H9 (cell line): ENCODE measurements at regions not wholly inside any gene's neighbourhood (a gene's known extent, or its start where the extent isn't known, plus 50 kb on each side); places are given as distances from the start of the nearest gene placed in this dataset.

Source experiments
- DNase-seq: peaks from one replicate; pipeline ENCODE4 v3.0.0-alpha.2; 2017
- H2AFZ ChIP-seq: one replicate; pipeline ENCODE4 v1.6.1; 2013; ENCODE audit warnings: mild to moderate bottlenecking, low read length, control low read depth, moderate library complexity
- H2AK5ac ChIP-seq: 2 replicates; pipeline ENCODE4 v1.6.1; 2013; ENCODE audit warnings: low read length, control low read depth, mixed read lengths; ENCODE audit not compliant: insufficient read length
- H2BK120ac ChIP-seq: one replicate; pipeline ENCODE4 v1.6.1; 2013; ENCODE audit warnings: low read depth, mild to moderate bottlenecking, low read length, control low read depth, inconsistent platforms; ENCODE audit not compliant: poor library complexity, severe bottlenecking
- H2BK12ac ChIP-seq: 2 replicates; pipeline ENCODE4 v1.6.1; 2013; ENCODE audit warnings: low read length, control low read depth, mixed read lengths, low read depth; ENCODE audit not compliant: insufficient read length
- H2BK15ac ChIP-seq: 2 replicates; pipeline ENCODE4 v1.6.1; 2013; ENCODE audit warnings: low read depth, low read length, control low read depth
- H2BK20ac ChIP-seq: one replicate; pipeline ENCODE4 v1.6.1; 2013; ENCODE audit warnings: low read depth, mild to moderate bottlenecking, low read length, control low read depth, inconsistent platforms; ENCODE audit not compliant: poor library complexity, severe bottlenecking
- H2BK5ac ChIP-seq: 2 replicates; pipeline ENCODE4 v1.6.1; 2013; ENCODE audit warnings: low read length, control low read depth, mixed read lengths; ENCODE audit not compliant: insufficient read length
- H3K14ac ChIP-seq: 2 replicates; pipeline ENCODE4 v1.6.1; 2013; ENCODE audit warnings: low read length, control low read depth; ENCODE audit not compliant: insufficient read depth
- H3K18ac ChIP-seq: 2 replicates; pipeline ENCODE4 v1.6.1; 2013; ENCODE audit warnings: low read depth, mild to moderate bottlenecking, mixed read lengths, low read length, control low read depth; ENCODE audit not compliant: insufficient read length
- H3K23ac ChIP-seq: 2 replicates; pipeline ENCODE4 v1.6.1; 2013; ENCODE audit warnings: low read length, control low read depth, mixed read lengths, low read depth; ENCODE audit not compliant: insufficient read length
- H3K23me2 ChIP-seq: 2 replicates; pipeline ENCODE4 v1.6.1; 2013; ENCODE audit warnings: low read depth, mild to moderate bottlenecking, mixed read lengths, low read length, control low read depth; ENCODE audit not compliant: insufficient read length, poor library complexity, severe bottlenecking
- H3K27ac ChIP-seq: 2 replicates; pipeline ENCODE4 v1.5.1; 2013; ENCODE audit warnings: low read length, control low read depth, mixed read lengths, low read depth; ENCODE audit not compliant: insufficient read length
- H3K27me3 ChIP-seq: 2 replicates; pipeline ENCODE4 v1.6.1; 2013; ENCODE audit warnings: low read length, control low read depth, inconsistent platforms; ENCODE audit not compliant: insufficient read depth
- H3K4ac ChIP-seq: 2 replicates; pipeline ENCODE4 v1.6.1; 2013; ENCODE audit warnings: low read depth, mild to moderate bottlenecking, control low read depth, inconsistent platforms, low read length, moderate library complexity
- H3K4me1 ChIP-seq: 2 replicates; pipeline ENCODE4 v1.6.1; 2013; ENCODE audit warnings: low read length, control low read depth, inconsistent platforms; ENCODE audit not compliant: insufficient read depth
- H3K4me2 ChIP-seq: 2 replicates; pipeline ENCODE4 v1.6.1; 2013; ENCODE audit warnings: low read length, control low read depth, mixed read lengths; ENCODE audit not compliant: insufficient read length, insufficient read depth
- H3K56ac ChIP-seq: 2 replicates; pipeline ENCODE4 v1.6.1; 2013; ENCODE audit warnings: low read depth, mild to moderate bottlenecking, mixed read lengths, low read length, control low read depth; ENCODE audit not compliant: insufficient read length
- H3K79me1 ChIP-seq: 2 replicates; pipeline ENCODE4 v1.6.1; 2013; ENCODE audit warnings: low read depth, mild to moderate bottlenecking, moderate library complexity, low read length, control low read depth, inconsistent platforms; ENCODE audit not compliant: insufficient read depth, poor library complexity, severe bottlenecking
- H3K79me2 ChIP-seq: 2 replicates; pipeline ENCODE4 v1.6.1; 2013; ENCODE audit warnings: low read length, control low read depth, inconsistent platforms; ENCODE audit not compliant: insufficient read depth
- H3K9ac ChIP-seq: 2 replicates; pipeline ENCODE4 v1.6.1; 2013; ENCODE audit warnings: low read length, control low read depth, mixed read lengths; ENCODE audit not compliant: insufficient read length; ENCODE audit errors: extremely low read depth
- H3K9me3 ChIP-seq: one replicate; pipeline ENCODE4 v1.6.1; 2013; ENCODE audit warnings: low read depth, low read length, inconsistent platforms; ENCODE audit not compliant: control insufficient read depth
- H3T11ph ChIP-seq: one replicate; pipeline ENCODE4 v1.6.1; 2013; ENCODE audit warnings: mild to moderate bottlenecking, low read length, control low read depth, inconsistent platforms
- H4K20me1 ChIP-seq: one replicate; pipeline ENCODE4 v1.6.1; 2013; ENCODE audit not compliant: control insufficient read depth, insufficient read length, insufficient read depth
- H4K5ac ChIP-seq: 2 replicates; pipeline ENCODE4 v1.6.1; 2013; ENCODE audit warnings: low read depth, mild to moderate bottlenecking, mixed read lengths, low read length, control low read depth; ENCODE audit not compliant: insufficient read length
- H4K8ac ChIP-seq: replicated peaks from 2 replicates; pipeline ENCODE4 v1.6.1; 2013; ENCODE audit warnings: low read length, control low read depth, mixed read lengths, low read depth; ENCODE audit not compliant: insufficient read length
- H4K91ac ChIP-seq: 2 replicates; pipeline ENCODE4 v1.6.1; 2013; ENCODE audit warnings: low read depth, mild to moderate bottlenecking, moderate library complexity, mixed read lengths, low read length, control low read depth; ENCODE audit not compliant: insufficient read length
- H3K27ac Mint-ChIP-seq, 3 experiments: 2 replicates in 2 of 3; 3 replicates in 1 of 3; pipeline ENCODE4 v1.8.0; 2020 to 2021; ENCODE audit warnings: mixed read lengths in 3 of 3, mild to moderate bottlenecking in 1 of 3, moderate library complexity in 1 of 3
- H3K27me3 Mint-ChIP-seq: 2 replicates; pipeline ENCODE4 v1.8.0; 2021; ENCODE audit warnings: low read depth, mild to moderate bottlenecking, moderate library complexity, mixed read lengths
- H3K36me3 Mint-ChIP-seq, 3 experiments: 2 replicates in 2 of 3; 3 replicates in 1 of 3; pipeline ENCODE4 v1.8.0; 2020 to 2021; ENCODE audit warnings: low read depth in 3 of 3, mixed read lengths in 3 of 3; ENCODE audit not compliant: insufficient read depth in 1 of 3
- H3K4me1 Mint-ChIP-seq, 2 experiments: 2 replicates each; pipeline ENCODE4 v1.8.0; 2020; ENCODE audit warnings: mixed read lengths in 2 of 2
- H3K4me3 Mint-ChIP-seq, 2 experiments: 2 replicates in 1 of 2; 3 replicates in 1 of 2; pipeline ENCODE4 v1.8.0; 2020 to 2021; ENCODE audit warnings: mild to moderate bottlenecking in 2 of 2, mixed read lengths in 2 of 2, moderate library complexity in 1 of 2
- H3K9me3 Mint-ChIP-seq, 2 experiments: 2 replicates in 1 of 2; 3 replicates in 1 of 2; pipeline ENCODE4 v1.8.0; 2020; ENCODE audit warnings: mild to moderate bottlenecking in 2 of 2, mixed read lengths in 2 of 2, moderate library complexity in 1 of 2
- CTCF ChIP-seq: fragments of 200-600 bp; sonication (generic); conservative IDR thresholded peaks from 3 replicates; pipeline ENCODE4 v1.8.0; 2021; ENCODE audit warnings: antibody characterized with exemption, mild to moderate bottlenecking
- WGBS: extraction: QIAGEN DNeasy Blood & Tissue Kit; methylation state at CpG from one replicate; pipeline ENCODE4 v1.1.7; 2013; ENCODE audit warnings: missing lambda C conversion rate, low lambda C conversion rate, mixed read lengths; ENCODE audit not compliant: insufficient read length; ENCODE audit errors: extremely low coverage; 5-methylcytosine and 5-hydroxymethylcytosine counted together

DNA sequence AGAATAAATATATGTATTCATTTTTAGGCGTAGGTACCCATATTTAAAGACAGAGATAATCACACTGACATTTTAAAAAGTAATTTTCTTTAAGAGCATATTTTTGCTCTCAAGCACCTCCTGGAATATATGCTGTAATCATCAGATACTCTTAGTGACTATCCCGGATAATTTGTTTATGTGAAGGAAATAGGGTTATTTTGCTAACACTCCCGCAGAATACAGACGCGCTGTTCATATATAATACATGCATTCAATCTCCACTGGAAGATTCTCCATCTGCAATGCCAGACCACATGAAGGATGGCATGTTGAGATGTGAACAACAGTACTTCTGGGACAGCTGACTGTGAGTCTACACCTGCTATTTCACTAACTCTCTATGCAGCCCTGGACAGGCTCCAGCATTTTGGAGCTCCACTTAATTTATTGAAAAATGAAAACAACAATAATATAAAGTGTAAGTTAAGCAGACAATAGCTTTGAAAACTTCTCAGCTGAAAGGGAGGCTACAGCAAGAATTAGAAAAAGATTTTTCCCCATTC lies 430.6 kb downstream of the TMX3 start:
- no peaks in the 10 kb centered on the region for H3K36me3 Mint-ChIP-seq
- Histone ChIP-seq H2AFZ (no peak overlapping the region), H3K56ac (no peak overlapping the region), H3K79me2 (no peaks in the 10 kb centered on the region), H2BK120ac (no peak overlapping the region), H3K18ac (no peak overlapping the region), H3K4me2 (no peak overlapping the region), H4K8ac (no peak overlapping the region), H3K23me2 (no peaks in the 10 kb centered on the region), H3K14ac (no peak overlapping the region), H2BK12ac (no peak overlapping the region), H4K20me1 (no peaks in the 10 kb centered on the region), H4K5ac (no peak overlapping the region), H3K4me1 (no peaks in the 10 kb centered on the region), H3K23ac (no peak overlapping the region), H2AK5ac (no peak overlapping the region), H2BK15ac (no peak overlapping the region), H3K9ac (no peak overlapping the region), H3K27me3 (no peaks in the 10 kb centered on the region), H3K4ac (no peak overlapping the region), H4K91ac (no peak overlapping the region), H3K9me3 (no peaks in the 10 kb centered on the region), H3K79me1 (no peaks in the 10 kb centered on the region), H2BK5ac (no peak overlapping the region), H2BK20ac (no peak overlapping the region), H3K27ac (no peak overlapping the region), H3T11ph (no peak overlapping the region)
- TF ChIP-seq CTCF = no peak
- DNase-seq = no peak
- H3K4me3 Mint-ChIP-seq = no peak overlapping the region
- no peaks in the 10 kb centered on the region for H3K27me3 Mint-ChIP-seq
- no peak overlapping the region for H3K27ac Mint-ChIP-seq
- no peaks in the 10 kb centered on the region for H3K4me1 Mint-ChIP-seq
- no peaks in the 10 kb centered on the region for H3K9me3 Mint-ChIP-seq
- no CpG with 5 or more reads among the region's 5 CpGs for WGBS
